GM19025 (cell line): ENCODE measurements at regions not wholly inside any gene's neighbourhood (a gene's known extent, or its start where the extent isn't known, plus 50 kb on each side); places are given as distances from the start of the nearest gene placed in this dataset.

Experiments
- ATAC-seq: cut with Tn5 transposase; IDR thresholded peaks from one replicate; pipeline ENCODE4 v1.9.1; 2021; ENCODE audit warnings: mild to moderate bottlenecking, low read depth, moderate library complexity; ENCODE audit not compliant: unreplicated experiment

- no peak for ATAC-seq
These were observed 678.6 kb downstream of the IQCM start for GRCh38 chr4:149136951-149137620.

- no peak for ATAC-seq
These were observed 680.6 kb downstream of the IQCM start for GRCh38 chr4:149135062-149135461.

GRCh38 chr4:149121023-149121404 is 678.8 kb upstream of the NR3C2 start:
- no peak for ATAC-seq

- ATAC-seq, result no peak
These were observed 678.3 kb upstream of the NR3C2 start for GRCh38 chr4:149120331-149121022.

GRCh38 chr4:149116806-149117205 is 674.6 kb upstream of the NR3C2 start:
- ATAC-seq, result no peak

GRCh38 chr4:149113804-149114430 is 671.7 kb upstream of the NR3C2 start:
- no peak for ATAC-seq

- ATAC-seq, result no peak
These were observed 669.9 kb upstream of the NR3C2 start for GRCh38 chr4:149112109-149112508.

- no peak for ATAC-seq
These were observed 668.3 kb upstream of the NR3C2 start for GRCh38 chr4:149110481-149110880.

- no peak for ATAC-seq
These were observed 666.4 kb upstream of the NR3C2 start for GRCh38 chr4:149108626-149109025.

GRCh38 chr4:149102765-149103164 is 660.6 kb upstream of the NR3C2 start:
- no peak for ATAC-seq

- ATAC-seq, result no peak
These were observed 659.4 kb upstream of the NR3C2 start for GRCh38 chr4:149101649-149102048.

- no peak for ATAC-seq
These were observed 653.6 kb upstream of the NR3C2 start for GRCh38 chr4:149095811-149096210.

GRCh38 chr4:149095001-149095400 is 652.8 kb upstream of the NR3C2 start:
- ATAC-seq, result no peak

- no peak for ATAC-seq
These were observed 641.9 kb upstream of the NR3C2 start for GRCh38 chr4:149084144-149084543.

GRCh38 chr4:149077181-149077580 is 635.0 kb upstream of the NR3C2 start:
- ATAC-seq, result no peak

- no peak for ATAC-seq
These were observed 634.2 kb upstream of the NR3C2 start for GRCh38 chr4:149076401-149076800.

GRCh38 chr4:149072384-149072783 is 630.2 kb upstream of the NR3C2 start:
- ATAC-seq, result no peak

GRCh38 chr4:149065753-149066152 is 623.5 kb upstream of the NR3C2 start:
- no peak for ATAC-seq

- no peak for ATAC-seq
These were observed 620.8 kb upstream of the NR3C2 start for GRCh38 chr4:149062997-149063396.

GRCh38 chr4:149057594-149057993 is 615.4 kb upstream of the NR3C2 start:
- no peak for ATAC-seq

- no peak for ATAC-seq
These were observed 614.4 kb upstream of the NR3C2 start for GRCh38 chr4:149056615-149057014.

- no peak for ATAC-seq
These were observed 613.4 kb upstream of the NR3C2 start for GRCh38 chr4:149055624-149056023.
